NCI-H1417 (cell line): ENCODE measurements at regions not wholly inside any gene's neighbourhood (a gene's known extent, or its start where the extent isn't known, plus 50 kb on each side); places are given as distances from the start of the nearest gene placed in this dataset.
"Not testable (repeated sequence)": the region's sequence is repeated elsewhere in the genome, so short reads cannot be mapped to it uniquely, and the experiment has no call there.

ENCODE experiments used
- DNase-seq, 3 experiments: peaks; one replicate each; lab custom pipeline; 2025; lab: John Stamatoyannopoulos, UW

DNA sequence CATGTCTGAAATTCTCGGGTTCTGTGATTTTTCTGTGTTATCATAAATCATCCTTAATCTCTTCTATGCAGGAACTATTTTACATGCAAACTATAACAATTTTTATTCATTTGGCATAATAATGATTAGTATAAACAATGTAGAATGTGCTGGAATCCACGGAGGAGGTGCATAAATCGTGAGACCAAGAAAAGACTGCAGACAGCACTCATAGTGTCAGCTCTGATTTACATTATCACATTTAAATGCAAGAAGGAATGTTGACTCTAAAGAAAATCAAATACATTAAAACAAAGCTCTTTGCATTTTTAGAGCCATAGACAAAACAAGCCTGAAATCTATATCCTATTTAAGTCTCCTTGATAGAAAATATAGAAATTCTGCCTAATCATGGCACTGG, 501.7 kb upstream of the STXBP6 start:
- DNase-seq: no peak

DNA sequence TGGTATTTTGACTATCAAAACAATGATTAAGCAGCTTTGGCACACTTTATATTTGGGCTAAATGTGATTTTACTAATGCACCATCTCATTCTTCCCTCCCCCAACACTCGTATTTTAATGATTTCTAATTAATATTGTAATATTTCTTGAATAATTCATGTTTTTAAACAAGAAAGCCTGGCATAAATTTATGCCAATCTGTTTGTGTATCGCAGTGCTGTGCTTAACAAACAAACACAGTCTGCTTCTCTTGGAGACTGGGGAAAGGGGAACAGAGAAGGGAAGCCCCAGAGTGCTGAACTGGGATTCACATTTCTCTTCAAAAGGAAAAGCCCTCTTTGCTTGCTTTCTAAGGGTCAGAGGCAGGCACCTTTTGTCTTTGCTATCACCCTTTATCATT, 496.9 kb upstream of the STXBP6 start:
- DNase-seq: no peak

DNA sequence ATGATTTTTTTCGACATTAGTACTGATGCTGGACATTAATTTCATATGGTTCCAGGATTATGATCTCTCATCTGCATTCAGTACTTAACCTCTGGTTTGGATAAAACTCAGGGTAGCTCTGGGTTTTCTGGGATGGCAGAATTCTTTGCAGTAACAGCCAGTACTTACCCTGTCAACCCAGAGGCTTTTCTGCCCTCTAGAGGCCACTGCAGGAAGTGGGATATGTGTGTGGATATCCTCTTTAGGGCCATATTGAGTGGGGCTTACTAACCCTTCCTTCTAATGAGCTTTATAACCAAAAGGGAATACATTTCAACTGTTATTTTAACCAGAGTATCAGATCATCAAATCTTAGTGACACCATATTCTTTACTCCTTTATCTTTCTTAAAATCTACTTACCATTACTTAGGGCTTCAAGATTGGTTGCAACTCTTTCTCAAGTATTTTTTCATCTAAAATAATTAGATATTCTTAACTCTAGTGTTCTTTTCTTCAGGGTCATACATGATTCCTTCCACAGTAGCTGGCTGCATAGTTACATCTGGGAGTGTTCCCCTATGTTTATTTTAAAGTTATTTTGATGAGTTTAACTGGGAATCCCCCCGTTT, 488.0 kb upstream of the STXBP6 start:
- peak; percentile 47 to 79 (median 63) for DNase-seq

DNA sequence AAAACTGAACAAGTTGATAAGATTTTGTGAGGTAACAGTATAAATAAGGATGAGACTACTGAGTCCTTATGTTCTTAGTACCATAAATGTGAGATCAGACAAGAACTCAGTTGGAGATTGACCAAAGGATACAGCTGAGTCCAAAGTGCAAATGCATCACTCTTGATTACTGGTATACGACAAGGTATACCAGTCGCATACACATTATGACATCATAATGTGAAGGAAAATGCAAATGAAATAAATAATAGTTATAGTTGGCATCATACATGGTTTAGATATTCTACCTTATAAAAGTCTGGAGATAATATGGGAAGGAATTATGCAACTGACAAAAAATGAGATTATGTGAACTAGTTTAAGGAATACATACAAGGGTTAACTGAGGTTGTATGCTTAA, 476.3 kb upstream of the STXBP6 start:
- DNase-seq: no peak

DNA sequence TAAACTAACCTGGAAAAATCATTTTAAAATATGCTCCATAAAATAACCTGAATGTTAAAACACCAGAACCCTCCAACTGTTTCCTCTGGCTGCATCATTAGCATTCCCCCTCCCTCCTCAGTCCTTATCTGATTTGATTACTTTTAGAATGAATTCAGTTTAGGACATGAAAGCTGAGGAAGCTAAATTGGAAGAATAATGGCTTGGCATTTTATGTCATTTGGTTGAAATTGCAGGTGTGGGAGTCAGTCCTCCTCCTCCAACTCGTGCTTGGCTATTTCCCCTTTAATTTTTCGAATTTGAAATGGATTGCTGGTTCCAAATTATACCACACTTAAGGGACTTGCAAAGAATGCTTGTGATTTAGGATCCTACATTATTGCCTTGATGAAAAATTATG, 473.0 kb upstream of the STXBP6 start:
- no peak for DNase-seq

DNA sequence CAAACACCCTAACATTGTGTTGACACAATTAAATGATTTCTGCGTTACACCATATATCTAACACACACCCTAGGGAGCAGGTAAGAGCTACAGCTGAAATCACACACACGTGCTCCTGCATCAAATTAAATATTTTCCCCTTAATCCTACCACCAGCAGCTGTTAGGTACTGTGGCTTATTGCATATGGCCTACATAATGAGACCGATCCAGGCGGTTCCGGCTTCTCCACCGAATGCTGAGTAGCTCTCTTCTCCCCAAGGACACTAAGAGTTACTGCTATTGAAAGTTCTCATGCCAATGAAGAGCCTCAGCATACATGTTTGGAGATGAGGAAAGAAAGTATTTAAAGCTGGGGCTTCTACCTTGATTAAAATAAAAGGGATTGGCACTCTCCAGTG, 472.2 kb upstream of the STXBP6 start:
- DNase-seq: peak in 1 of 3 experiments; percentile 49

DNA sequence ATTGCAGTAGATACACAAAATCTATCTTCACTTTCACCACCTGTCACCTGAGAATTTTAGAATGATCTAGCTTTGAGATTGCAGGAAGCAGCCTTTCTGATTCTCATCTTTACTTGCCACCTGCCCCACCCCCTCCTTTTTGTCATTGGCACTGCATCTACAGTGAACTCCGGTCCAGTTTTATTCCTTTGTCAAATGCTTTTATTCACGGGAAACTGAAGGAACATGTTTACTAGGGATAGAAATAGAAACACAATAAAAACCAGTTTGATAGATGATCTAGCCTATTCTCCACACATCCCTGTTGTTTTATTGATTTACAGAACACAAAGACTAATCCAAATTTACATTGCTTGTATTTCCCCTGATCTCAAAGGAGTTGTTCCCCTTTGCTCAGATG, 471.7 kb upstream of the STXBP6 start:
- peak in 2 of 3 experiments; percentile 17 to 55 for DNase-seq

DNA sequence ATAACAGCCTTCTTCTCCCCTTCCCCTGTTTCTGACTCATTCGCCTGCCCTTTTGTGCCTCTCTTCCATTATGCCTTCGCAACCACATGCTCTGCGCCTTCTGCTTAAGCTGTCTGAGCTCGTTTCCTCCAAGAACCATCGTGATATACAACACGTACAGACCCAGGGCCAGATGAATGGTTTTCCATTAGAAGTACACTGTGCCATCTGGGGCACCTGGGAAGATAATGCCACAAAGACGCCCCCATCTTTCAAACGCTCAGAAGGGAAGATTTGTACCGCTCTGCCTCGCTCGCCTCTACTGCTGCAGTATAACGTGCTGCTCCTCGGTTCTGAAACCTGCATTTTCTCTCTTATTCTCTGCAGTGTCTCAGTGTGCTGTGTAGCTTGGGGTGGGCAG, 470.9 kb upstream of the STXBP6 start:
- DNase-seq: no peak

DNA sequence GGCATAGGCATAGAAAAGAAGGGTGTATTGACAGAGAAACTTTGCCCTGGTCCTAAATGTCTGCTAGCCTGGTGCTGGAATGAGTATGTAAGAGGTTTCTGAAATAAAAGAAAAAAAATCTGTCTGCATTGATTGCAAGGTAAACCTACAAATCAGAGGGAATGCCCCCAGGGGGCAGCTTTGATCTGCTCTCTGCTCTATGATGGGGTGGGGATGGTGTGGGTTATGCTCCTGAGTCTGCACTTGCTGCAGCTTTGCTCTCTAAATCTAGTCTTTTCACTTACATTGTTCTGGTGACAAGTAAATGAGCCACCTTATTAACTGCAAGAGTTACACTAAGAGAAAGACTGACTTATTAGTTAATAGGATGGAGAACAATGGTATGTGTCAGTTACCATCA, 468.4 kb upstream of the STXBP6 start:
- peak in 2 of 3 experiments; percentile 36 to 71 for DNase-seq

DNA sequence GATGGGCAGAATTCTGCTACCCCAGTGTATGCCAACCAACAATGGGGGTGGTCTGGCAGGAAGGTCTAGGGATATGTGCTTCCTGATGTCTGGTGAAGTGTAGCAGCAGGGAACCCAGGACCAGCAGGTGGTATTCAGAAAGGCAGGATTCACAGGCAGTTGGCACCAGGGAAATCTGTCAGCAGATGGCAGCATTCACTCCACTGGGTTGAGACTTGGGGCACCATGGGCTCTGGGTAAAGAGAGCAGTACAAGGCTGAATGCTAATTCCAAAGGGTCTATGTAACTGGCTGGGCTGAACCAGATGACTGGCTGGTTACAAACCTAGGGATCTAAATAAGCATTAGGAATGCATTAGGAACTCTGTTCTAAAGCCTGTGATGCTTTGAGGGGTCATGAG, 466.9 kb upstream of the STXBP6 start:
- DNase-seq: no peak

DNA sequence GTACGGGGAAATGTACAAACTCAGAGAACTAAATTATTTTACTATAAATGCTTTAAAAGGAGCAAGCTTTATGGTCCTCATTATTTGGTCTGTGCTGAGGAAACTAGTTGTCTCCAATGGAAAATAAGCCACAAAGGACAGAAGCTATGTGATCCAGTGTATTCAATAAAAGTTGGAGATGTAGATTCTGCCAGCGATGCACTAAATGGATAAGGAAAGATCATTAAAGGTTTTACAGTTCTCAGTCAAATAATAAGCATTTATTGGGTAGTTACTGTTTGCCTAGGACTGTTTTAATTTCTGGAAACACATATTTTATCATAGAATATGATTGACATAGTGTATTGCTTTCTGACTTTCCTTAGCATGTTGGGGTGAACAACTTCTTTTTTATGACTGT, 458.9 kb upstream of the STXBP6 start:
- no peak for DNase-seq

DNA sequence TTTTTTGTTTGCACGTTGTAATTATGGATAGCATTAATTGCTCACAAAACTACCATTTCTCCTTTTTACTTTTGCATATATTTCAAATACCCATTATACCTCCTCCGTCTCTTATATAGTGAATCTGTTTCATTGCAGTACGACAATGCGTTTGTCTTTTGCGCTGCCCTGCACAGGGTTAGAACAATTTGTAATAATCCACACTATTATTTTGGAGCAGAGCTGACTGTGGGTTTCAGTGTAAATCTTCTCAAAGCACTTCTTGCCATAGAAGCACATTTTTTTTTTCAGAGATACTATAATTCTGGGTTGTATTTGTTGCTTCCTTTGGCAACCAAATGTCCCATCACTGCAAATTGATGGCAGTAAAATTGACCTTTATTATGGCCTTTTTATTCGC, 451.8 kb upstream of the STXBP6 start:
- no peak for DNase-seq

DNA sequence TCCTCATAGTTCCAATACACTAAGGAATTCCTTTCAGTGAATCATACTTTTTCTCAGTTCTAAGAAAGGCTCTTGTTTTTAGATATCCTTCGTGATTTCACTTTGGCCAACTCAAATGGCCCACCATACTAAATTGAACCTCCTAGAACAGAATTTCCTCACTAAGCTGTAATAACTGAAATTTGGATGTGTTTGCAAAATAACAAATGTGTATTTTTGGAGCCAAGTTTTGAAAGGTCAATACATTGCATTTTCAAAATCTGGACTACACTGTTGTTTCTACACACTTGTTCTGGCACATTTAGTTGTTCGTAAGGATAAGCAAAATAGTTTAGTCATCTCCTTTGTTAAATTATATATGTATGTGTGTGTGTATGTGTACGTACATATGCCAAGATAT, 439.0 kb upstream of the STXBP6 start:
- no peak for DNase-seq

DNA sequence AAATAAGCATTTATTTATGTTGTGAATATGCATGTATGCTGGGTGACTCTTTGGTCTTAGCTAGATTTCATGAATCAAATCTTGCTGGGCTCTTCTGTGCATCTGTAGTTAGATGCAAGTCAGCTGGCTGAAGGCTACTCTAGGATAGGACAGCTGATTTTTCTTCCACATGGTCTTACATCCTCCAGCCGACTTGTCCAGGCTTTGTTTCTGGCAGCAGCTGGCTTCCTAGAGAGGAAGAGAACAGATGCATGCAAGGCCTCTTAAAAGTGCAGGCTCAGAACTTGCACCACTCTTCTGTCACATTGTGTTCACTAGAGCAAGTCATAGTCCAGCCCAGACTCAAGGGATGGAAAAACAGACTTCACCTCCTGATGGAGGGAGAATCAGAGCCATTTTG, 435.4 kb upstream of the STXBP6 start:
- DNase-seq: peak in 1 of 3 experiments; percentile 57

DNA sequence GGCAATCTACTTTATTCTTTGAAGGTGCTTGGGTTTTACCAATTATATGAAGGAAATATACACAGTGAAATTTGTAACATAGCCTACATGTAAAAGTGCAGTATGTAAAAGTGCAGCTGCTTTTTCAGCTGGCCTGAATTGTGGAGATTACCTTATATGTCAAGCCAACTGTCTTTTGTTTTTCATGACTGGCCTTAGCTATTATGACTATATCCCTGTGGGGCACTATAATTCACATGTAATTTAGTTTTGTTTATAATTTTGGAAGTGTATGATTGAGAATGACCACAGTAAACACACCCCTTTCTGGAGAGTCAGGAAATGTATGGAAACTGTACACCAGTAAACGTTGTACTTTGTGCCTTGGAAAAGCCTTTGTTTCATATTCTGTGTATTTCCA, 435.0 kb upstream of the STXBP6 start:
- peak in 1 of 3 experiments; percentile 57 for DNase-seq

DNA sequence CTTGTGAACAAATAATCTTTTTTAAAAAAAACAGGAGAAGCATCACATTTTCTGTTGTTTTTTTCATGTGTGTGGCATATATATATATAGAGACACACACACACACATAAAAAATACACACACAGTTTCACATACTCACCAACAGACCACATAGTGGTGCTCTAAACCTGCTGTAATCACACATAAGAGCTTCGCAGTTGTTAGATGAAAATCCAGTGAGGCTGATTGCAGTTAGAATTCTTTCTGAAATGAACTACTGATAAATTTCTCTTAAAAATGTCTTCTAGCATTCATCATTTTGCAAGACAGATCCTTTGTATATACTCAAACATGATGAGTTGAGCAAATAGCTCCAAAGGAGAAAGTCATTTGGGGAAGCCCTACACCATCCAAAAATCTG, 434.3 kb upstream of the STXBP6 start:
- DNase-seq: peak in 1 of 3 experiments; percentile 46

DNA sequence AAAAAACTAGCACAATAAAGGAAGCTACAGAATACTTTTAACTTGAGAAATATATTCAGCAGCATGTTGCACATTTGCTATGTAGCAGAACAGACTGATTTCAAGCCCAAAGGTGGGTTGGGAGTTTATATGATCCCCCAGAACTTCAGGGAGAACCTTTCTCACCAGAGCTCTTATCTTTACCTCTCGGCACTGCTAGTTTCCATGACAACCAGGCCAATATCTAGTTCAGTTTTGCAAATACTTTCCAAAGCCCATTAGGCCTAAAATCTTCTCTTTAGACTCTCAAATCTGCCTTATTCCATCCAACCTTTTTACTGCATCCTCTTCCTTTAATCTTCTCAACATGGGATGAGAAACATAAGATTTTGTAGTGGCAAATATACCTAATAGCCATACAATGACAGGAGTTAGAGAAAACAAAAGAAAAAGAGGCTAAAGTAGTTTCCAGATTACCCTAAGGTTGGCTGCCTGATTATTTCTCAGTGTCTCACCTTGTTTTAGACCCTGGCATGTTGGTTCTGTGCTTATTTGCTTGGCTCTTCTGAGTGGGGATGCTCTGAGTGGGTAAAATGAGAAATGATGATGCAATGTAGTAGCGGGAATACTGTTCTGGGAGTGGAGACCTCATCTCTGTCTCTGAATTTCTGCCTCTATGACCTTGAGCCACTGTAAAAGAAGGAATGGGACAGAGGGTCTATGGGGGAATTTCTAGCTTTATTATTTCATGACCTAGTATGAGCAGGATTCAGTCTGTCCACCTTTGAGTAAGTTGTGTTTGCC, 427.6 kb upstream of the STXBP6 start:
- no peak for DNase-seq

DNA sequence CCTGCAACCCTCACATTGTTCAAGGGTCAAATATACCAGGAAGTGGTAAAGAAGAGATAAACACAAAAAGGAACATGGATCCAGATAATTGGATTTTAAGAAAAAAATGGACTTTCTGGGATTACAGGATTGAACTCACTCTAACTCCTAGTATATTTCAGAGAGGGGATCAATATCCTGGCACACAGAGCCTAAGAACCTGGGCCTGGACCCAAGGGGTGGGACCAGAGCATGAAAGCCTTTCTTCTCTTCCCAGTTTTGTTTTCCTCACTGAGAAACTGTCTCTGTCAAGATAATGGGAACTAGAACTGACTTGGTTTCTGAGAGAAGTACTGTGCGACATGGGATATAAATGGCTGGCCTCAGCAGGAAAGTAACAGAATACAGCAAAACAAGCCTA, 422.8 kb upstream of the STXBP6 start:
- DNase-seq: no peak

DNA sequence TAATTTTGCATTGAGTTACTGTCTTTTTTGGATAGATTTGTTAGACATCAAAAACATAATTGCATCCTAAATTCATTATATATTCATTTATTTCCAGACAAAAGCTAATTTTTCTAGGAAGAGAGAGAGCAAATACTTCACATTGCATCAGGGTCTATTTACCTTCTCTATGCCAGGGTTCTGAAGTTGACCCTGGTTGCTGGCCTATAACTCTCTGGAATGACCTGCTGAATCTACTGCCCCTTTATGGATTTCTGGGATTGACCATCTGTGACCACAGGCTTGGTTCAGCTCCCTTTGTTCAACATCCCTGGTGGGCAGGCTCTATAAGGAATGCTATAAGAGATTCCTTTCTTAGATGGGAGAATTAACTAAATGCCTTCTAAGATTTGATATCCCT, 414.8 kb upstream of the STXBP6 start:
- no peak for DNase-seq

DNA sequence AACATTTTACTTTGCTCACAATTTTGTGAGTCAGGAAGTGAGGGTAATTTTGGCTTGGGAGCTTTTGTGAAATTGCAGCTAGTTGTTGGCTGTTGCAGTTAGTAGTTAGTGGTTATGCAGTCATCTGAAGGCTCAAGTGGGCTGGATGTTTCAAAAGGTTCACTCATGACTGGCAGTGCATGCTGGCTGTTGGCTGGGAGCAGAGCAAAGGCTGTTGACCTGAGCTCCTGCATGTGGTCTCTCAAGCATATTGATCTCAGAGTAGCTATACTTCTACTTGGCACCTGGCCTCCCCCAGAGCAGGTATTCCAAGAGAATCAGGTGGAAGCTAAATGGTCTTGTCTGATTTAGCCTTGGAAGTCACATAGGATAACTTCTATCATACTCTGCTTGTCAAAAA, 414.1 kb upstream of the STXBP6 start:
- no peak for DNase-seq

DNA sequence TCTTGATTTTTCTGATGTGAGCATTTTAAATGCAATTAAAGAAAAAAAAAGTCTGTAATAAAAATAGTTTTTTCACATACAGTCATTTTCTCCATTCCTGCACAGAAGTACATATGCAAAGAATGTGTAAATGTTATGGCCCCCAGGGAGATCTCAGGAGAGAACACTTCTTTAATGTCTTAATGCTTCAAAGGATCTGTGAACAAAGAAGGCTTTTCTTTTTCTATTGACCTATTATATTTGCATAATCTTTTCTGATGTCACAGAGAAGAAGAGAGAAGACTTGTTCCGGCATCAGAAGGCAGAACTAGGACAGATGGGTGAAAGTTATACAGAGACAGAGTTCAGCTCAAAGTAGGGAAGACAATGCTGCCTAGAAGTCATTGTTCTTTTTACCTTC, 413.5 kb upstream of the STXBP6 start:
- no peak for DNase-seq

DNA sequence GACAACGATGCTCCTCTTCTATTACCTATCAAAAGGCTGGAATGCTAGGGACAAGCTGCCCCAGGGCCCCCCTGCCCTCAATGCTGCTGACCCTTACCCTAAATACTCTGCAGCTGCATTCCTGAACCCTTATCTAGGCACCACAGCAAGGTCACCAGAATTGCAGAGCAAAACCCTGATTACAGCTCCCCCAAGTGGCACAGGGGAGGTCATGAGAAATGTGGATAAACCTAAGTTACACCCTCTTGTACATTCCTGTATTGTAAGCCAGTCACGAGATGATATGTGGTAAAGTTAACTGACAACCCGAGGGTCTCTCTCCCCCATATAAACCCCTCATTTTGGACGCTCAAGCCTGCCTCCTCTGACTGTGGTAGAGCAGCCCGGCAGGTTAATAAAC, 411.8 kb upstream of the STXBP6 start:
- no peak for DNase-seq

DNA sequence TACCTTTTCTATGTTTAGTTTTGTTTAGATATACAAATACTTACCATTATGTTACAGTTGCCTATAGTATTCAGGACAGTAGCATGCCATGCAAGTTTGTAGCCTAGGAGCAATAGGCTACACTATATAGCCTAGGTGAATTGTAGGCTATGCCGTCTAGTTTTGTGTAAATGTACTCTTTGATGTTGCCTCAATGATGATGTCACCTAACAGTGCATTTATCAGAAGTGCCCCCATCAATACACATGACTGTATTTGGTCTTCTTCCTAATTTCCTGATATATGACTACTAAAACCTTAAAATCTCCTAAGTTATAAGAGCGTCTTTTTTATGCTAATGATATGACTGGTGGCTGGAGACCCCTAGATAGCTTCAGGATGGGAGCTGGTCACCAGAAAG, 394.4 kb upstream of the STXBP6 start:
- no peak for DNase-seq

DNA sequence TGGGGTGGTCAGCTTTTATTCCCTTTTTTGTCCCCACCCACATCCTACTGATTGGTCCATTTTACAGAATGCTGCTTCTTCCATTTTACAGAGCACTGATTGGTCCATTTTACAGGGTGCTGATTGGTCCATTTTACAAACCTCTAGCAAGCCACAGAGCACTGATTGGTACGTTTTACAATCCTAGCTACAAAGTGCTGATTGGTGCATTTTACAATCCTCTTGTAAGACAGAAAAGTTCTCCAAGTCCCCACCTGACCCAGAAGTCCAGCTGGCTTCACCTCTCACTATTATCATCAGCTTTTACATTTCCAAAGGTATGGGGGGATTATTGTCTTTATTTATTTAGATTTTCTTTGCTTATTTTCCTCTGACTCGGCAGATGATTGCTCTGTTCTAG, 390.4 kb upstream of the STXBP6 start:
- DNase-seq: not testable (repeated sequence)
